ENCODE measurements at regions not wholly inside any gene's neighbourhood (a gene's known extent, or its start where the extent isn't known, plus 50 kb on each side); places are given as distances from the start of the nearest gene placed in this dataset.

DNA sequence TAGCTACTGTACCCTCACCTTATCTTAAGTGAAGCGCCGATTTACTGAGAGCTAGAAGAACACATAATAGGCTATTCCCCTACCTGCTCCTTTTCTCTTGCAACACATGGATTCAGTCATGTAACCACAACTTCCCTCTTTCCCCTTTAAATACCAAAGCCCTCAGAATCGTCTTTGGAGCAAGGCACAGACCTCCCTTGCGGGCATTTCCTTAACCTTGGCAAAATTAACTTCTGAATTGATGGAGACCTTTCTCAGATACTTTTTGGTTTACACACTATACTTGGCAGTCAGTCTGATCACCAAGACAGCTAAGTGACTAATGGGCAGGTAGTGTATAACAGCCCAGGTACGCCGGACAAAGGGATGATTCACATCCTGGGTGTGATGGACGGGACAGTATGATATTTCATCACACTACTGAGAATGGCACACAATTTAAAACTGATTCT, 72.7 kb upstream of the SEC61G start:
- TF ChIP-seq, protein P1, sequence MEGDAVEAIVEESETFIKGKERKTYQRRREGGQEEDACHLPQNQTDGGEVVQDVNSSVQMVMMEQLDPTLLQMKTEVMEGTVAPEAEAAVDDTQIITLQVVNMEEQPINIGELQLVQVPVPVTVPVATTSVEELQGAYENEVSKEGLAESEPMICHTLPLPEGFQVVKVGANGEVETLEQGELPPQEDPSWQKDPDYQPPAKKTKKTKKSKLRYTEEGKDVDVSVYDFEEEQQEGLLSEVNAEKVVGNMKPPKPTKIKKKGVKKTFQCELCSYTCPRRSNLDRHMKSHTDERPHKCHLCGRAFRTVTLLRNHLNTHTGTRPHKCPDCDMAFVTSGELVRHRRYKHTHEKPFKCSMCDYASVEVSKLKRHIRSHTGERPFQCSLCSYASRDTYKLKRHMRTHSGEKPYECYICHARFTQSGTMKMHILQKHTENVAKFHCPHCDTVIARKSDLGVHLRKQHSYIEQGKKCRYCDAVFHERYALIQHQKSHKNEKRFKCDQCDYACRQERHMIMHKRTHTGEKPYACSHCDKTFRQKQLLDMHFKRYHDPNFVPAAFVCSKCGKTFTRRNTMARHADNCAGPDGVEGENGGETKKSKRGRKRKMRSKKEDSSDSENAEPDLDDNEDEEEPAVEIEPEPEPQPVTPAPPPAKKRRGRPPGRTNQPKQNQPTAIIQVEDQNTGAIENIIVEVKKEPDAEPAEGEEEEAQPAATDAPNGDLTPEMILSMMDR (IDR thresholded peaks at IDR 0.05; ENCODE audit: insufficient read depth, low read length, missing control alignments), result no peak
- CTCF ChIA-PET, result interaction anchor here (1.0 to 1.5 kb wide), 3 partner anchors 43 to 424 kb away, joined by 4 to 6 read pairs (median 4); no protein-coding TSS in a partner anchor
- H3K4me3 ChIP-seq (ENCODE audit: low read depth, low read length), result no peak overlapping the region
- DNase-seq (ENCODE audit: low read depth, low spot score), result no peak
- POLR2A ChIA-PET, result no interaction called here

DNA sequence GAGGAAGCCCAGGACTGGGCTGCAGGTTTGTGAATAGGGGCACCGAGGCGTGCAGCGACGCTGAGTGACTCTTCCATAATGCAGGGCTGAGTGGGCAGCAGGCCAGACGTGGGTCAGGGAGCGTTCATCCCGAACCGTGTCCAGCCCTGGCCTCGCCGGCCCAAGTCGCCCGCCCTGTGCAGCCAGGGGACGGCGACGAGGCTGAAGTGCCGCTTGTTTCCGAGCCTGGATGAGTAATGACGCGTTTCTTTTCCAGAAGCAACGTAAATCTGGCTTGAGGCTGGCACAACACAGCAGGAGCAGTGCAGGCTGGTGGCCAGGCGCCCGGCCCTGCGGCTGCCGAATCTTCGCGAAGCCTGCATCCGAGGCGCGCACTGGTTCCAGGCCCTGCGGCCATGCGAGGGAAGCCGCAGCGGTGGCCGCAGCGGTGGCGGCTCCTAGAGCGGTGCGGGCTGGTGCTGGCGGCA, 74.0 kb upstream of the SEC61G start:
- ChIA-PET POLR2A (no interaction called here), CTCF (no interaction called here)
- no peak for DNase-seq (ENCODE audit: low read depth, low spot score)
- H3K4me3 ChIP-seq (ENCODE audit: low read depth, low read length), result no peak overlapping the region
- TF ChIP-seq, protein P1 (IDR thresholded peaks at IDR 0.05; ENCODE audit: insufficient read depth, low read length, missing control alignments), result no peak

DNA sequence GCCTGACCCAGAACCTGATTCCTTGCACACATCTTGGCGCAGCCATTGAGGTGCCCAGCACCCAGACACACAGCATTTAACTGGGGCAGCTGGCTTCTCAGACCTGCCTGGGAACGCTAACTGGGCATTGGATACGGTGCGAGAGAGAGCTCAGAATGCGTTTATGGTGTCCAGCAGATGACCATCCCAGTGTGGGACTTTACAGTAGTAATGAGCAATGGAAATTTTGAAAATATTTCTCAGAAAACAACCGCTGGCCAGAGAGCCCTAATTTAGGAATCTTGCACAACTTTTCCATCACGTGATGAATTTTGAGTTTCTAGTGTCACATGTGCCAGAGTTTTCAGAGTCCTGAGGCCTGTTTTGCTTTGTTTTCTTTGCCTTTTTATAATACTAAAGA, 78.2 kb upstream of the SEC61G start:
- H3K4me3 ChIP-seq (ENCODE audit: low read depth, low read length), result no peak overlapping the region
- DNase-seq (ENCODE audit: low read depth, low spot score), result no peak
- POLR2A ChIA-PET, result no interaction called here
- CTCF ChIA-PET, result interaction anchor here (2.4 to 3.6 kb wide), 2 partner anchors 49 to 418 kb away, joined by 14 to 15 read pairs; no protein-coding TSS in a partner anchor
- TF ChIP-seq, protein P1 (IDR thresholded peaks at IDR 0.05; ENCODE audit: insufficient read depth, low read length, missing control alignments), result no peak

DNA sequence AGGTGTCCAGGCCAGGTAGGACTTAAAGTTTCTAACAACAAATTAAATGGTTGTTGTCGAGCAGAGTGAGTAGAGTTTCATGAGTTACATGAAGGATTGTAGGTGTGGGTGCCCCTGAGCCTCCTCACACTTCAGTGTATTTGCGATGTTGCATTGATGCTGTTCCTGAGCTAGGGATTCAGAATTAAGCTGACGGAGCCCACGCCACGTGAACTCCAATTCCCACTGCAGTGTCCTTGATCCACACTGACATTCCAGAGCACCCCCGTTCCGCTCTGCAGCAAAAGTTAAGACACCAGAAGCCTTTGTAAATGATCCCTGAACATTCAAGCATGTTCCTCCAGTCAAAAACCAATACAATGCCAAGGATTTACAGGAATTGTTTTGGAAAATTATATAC, 78.8 kb upstream of the SEC61G start:
- CTCF ChIA-PET, result interaction anchor here (0.6 to 3.6 kb wide), 5 partner anchors 24 to 417 kb away, joined by 3 to 23 read pairs (median 14); no protein-coding TSS in a partner anchor
- DNase-seq (ENCODE audit: low read depth, low spot score), result no peak
- POLR2A ChIA-PET, result no interaction called here
- H3K4me3 ChIP-seq (ENCODE audit: low read depth, low read length), result no peak overlapping the region
- TF ChIP-seq, protein P1 (IDR thresholded peaks at IDR 0.05; ENCODE audit: insufficient read depth, low read length, missing control alignments), result no peak

DNA sequence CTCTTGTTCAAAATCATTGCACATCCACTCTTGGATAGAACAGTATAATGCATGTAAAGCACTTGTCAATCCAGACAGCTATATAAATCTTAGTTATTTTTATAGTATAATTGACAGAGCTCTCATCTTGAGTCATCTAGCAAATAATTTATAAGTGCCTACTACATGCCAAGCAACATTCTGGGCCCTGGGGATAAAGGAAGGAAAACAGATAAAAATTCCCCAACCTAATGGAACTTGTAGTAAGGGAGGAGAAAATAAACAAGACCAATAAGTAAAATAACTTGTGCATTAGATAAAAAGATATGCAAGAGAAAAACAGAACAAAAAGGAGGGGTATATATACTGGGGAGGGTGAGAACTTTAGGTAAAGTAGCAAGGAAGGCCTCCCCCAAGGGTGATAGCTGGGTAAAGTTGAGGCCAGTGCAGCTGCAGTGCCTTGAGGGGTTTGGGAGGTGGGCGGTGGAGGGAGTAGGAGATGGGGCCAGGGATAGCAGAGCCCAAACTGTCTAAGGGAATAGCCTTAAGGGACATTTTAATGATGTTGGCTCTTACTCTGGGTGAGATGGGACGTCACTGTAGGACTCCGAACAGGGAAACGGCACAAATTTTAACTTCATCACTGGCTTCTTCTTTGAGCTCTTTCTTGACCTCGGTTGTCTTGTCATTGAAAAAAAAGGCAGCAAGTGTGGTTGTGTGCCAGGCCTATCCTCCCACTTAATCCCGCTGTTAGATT, 79.3 kb upstream of the SEC61G start:
- POLR2A ChIA-PET, result no interaction called here
- TF ChIP-seq, protein P1 (IDR thresholded peaks at IDR 0.05; ENCODE audit: insufficient read depth, low read length, missing control alignments), result no peak
- no peak for DNase-seq (ENCODE audit: low read depth, low spot score)
- H3K4me3 ChIP-seq (ENCODE audit: low read depth, low read length), result no peak overlapping the region
- CTCF ChIA-PET, result interaction anchor here (0.6 to 3.6 kb wide), 7 partner anchors 12 to 417 kb away, joined by 3 to 23 read pairs (median 7); no protein-coding TSS in a partner anchor

DNA sequence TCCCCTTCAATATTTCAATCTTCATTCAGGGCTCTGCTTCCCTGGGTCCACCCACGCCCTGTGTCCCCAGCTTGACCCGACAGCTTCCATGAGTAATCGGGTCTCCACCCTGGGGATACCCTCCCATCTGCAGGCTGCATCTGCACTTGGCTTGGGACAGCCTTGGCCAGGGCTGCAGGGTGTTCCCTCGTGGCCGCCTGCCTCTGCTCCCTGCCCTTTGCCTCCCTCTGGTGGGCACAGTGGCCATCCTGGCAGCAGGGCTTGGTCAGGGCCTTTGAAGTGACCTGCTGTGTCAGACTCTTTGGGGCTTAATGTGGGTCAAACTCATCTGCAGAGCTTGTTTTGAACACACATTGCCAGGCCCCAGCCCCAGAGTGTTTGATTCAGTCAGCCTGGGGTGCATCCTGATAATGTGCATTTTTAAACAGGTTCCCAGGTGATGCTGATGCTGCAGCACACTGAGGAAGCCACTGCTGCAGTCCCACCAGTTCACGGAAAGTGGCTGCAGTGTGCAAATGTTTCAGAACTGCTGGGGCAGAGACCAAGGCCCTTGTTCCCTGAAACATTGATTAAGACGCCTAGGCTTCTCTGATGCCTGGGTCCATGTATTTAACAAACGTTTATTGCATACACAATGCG, 80.7 kb upstream of the SEC61G start:
- TF ChIP-seq, protein P1 (IDR thresholded peaks at IDR 0.05; ENCODE audit: insufficient read depth, low read length, missing control alignments), result peak; percentile 75
- DNase-seq (ENCODE audit: low read depth, low spot score), result no peak
- H3K4me3 ChIP-seq (ENCODE audit: low read depth, low read length), result no peak overlapping the region
- ChIA-PET POLR2A (no interaction called here), CTCF (interaction anchor here (1.1 to 3.6 kb wide), 10 partner anchors 11 to 415 kb away, joined by 3 to 23 read pairs (median 5); no protein-coding TSS in a partner anchor)

All from AG04449 (cell line).